ENCODE measurements at regions not wholly inside any gene's neighbourhood (a gene's known extent, or its start where the extent isn't known, plus 50 kb on each side); places are given as distances from the start of the nearest gene placed in this dataset.

DNA sequence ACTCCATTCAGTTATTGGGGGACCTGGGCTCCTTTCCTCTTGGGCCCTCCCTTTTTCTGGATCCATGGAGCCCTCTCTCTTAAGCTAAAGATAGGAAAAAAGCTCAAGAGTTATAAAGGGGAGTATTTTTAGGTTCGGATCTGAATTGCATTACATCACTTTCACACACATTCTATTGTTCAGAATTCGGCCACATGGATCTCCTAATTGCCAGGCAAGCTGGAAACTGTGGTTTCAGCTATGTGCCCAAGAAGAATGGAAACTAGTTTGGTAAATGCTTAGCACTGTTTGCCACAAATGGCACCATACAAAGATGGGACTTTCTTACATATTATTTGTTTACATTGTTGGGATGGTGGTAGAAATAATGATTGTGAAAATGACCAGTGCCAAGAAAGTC, 145.6 kb downstream of the LRIG3 start:
- BruUV-seq (replicated peaks) = no TSS peak
- ATAC-seq (no peak), DNase-seq (ENCODE audit: low read depth, low spot score) (no peak)
- no peaks in the 10 kb centered on the region for H3K36me3 ChIP-seq (ENCODE audit: control insufficient read depth, insufficient read depth, low read length)
- H3K9me3 ChIP-seq (ENCODE audit: control insufficient read depth, insufficient read depth, low read depth, low read length) = no peaks in the 10 kb centered on the region
- in situ Hi-C loops (cut with HindIII; ENCODE audit: low pct_unique_long_range_greater_than_20kb, low sequenced_read_pairs) = no loop called here
- ChIA-PET POLR2A (no interaction called here), CTCF (no interaction called here)
- H3K27ac ChIP-seq (ENCODE audit: low read length) = no peak overlapping the region
- no peak for TF ChIP-seq CTCF (IDR thresholded peaks at IDR 0.05)
- no peak for TF ChIP-seq SIN3A (IDR thresholded peaks at IDR 0.05; ENCODE audit: borderline replicate concordance, insufficient read depth, low read depth, low read length)
- TF ChIP-seq TCF7L2 (IDR thresholded peaks at IDR 0.05; ENCODE audit: low read depth, low read length) = no peak
- no peak for TF ChIP-seq POLR2AphosphoS5 (IDR thresholded peaks at IDR 0.05; ENCODE audit: low read depth, low read length)
- no peak for TF ChIP-seq REST (IDR thresholded peaks at IDR 0.05; ENCODE audit: insufficient read depth in 1 of 2, low read depth in 2 of 2, low read length in 1 of 2)
- no peaks in the 10 kb centered on the region for H3K27me3 ChIP-seq (ENCODE audit: control insufficient read depth, insufficient read depth, low read length)
- intact Hi-C loops (cut with micrococcal nuclease; ENCODE audit: unreplicated experiment) = no loop called here
- no peak overlapping the region for H3K4me3 ChIP-seq (ENCODE audit: low read depth in 2 of 2, low read length in 2 of 2)
- H3K4me1 ChIP-seq (ENCODE audit: control insufficient read depth, insufficient read depth, low read length) = no peaks in the 10 kb centered on the region

- H3K27ac ChIP-seq (ENCODE audit: low read length) = no peak overlapping the region
- H3K36me3 ChIP-seq (ENCODE audit: control insufficient read depth, insufficient read depth, low read length) = no peaks in the 10 kb centered on the region
- BruUV-seq (replicated peaks) = no TSS peak
- in situ Hi-C loops (cut with HindIII; ENCODE audit: low pct_unique_long_range_greater_than_20kb, low sequenced_read_pairs) = no loop called here
- ChIA-PET POLR2A (no interaction called here), CTCF (no interaction called here)
- ATAC-seq (no peak), DNase-seq (ENCODE audit: low read depth, low spot score) (no peak)
- no peak overlapping the region for H3K4me3 ChIP-seq (ENCODE audit: low read depth in 2 of 2, low read length in 2 of 2)
- no peaks in the 10 kb centered on the region for H3K4me1 ChIP-seq (ENCODE audit: control insufficient read depth, insufficient read depth, low read length)
- H3K27me3 ChIP-seq (ENCODE audit: control insufficient read depth, insufficient read depth, low read length) = no peaks in the 10 kb centered on the region
- intact Hi-C loops (cut with micrococcal nuclease; ENCODE audit: unreplicated experiment) = no loop called here
- H3K9me3 ChIP-seq (ENCODE audit: control insufficient read depth, insufficient read depth, low read depth, low read length) = no peaks in the 10 kb centered on the region
- TF ChIP-seq REST (IDR thresholded peaks at IDR 0.05; ENCODE audit: insufficient read depth in 1 of 2, low read depth in 2 of 2, low read length in 1 of 2) (no peak), CTCF (IDR thresholded peaks at IDR 0.05) (no peak), SIN3A (IDR thresholded peaks at IDR 0.05; ENCODE audit: borderline replicate concordance, insufficient read depth, low read depth, low read length) (no peak), TCF7L2 (IDR thresholded peaks at IDR 0.05; ENCODE audit: low read depth, low read length) (no peak), POLR2AphosphoS5 (IDR thresholded peaks at IDR 0.05; ENCODE audit: low read depth, low read length) (no peak)
Measured at GRCh38 chr12:58775396-58775795, 144.9 kb downstream of the LRIG3 start.

Measured in Panc1 (cell line).